ENCODE measurements at regions not wholly inside any gene's neighbourhood (a gene's known extent, or its start where the extent isn't known, plus 50 kb on each side); places are given as distances from the start of the nearest gene placed in this dataset.

DNA sequence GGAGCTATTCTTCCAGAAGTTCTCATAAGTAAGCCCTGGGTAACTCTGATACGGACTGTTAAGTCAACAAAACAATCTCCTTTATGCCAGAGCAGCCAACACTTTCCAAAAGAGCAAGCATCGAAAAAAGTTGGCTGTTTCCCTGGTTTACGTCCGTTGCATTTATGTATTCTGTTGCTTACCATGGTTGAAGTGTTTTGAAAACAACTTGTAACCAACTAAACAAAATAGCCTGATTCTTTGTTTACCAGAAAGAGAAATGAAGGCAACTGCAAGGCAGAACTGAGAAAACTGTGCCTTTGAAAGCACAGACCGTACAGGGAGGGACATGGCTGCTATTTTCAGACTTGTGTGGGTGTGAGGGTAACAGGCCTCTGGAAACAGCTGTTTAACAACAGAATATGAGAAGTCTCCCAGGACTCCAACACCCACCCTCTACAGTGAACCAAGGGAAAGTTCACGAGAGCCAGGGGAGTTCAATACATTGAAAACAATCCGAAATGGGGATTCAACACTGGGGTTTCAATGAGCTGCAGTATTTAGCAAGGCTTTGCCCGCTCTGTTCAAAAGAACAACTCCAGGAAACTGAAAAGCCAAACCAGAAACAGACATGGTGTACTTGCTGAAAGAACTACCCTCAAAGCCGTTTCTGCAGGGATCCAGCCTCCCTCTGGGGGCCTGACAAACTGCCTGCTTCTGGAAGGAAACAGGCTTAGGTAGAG, 95.8 kb upstream of the EGFL6 start:
- TF ChIP-seq, protein P1, sequence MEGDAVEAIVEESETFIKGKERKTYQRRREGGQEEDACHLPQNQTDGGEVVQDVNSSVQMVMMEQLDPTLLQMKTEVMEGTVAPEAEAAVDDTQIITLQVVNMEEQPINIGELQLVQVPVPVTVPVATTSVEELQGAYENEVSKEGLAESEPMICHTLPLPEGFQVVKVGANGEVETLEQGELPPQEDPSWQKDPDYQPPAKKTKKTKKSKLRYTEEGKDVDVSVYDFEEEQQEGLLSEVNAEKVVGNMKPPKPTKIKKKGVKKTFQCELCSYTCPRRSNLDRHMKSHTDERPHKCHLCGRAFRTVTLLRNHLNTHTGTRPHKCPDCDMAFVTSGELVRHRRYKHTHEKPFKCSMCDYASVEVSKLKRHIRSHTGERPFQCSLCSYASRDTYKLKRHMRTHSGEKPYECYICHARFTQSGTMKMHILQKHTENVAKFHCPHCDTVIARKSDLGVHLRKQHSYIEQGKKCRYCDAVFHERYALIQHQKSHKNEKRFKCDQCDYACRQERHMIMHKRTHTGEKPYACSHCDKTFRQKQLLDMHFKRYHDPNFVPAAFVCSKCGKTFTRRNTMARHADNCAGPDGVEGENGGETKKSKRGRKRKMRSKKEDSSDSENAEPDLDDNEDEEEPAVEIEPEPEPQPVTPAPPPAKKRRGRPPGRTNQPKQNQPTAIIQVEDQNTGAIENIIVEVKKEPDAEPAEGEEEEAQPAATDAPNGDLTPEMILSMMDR (IDR thresholded peaks at IDR 0.05) = no peak
- no peak for TF ChIP-seq POLR2A (IDR thresholded peaks at IDR 0.05)
- no peak for TF ChIP-seq POLR2AphosphoS5 (IDR thresholded peaks at IDR 0.05; ENCODE audit: insufficient read depth in 1 of 2, low read depth in 1 of 2)

Measured in vagina (tissue), 2 donors.